ENCODE measurements at regions not wholly inside any gene's neighbourhood (a gene's known extent, or its start where the extent isn't known, plus 50 kb on each side); places are given as distances from the start of the nearest gene placed in this dataset.

- H3K79me2 ChIP-seq (ENCODE audit: control insufficient read depth, insufficient read depth, low read length) = no peaks in the 10 kb centered on the region
- H3K36me3 ChIP-seq (replicated peaks in 1 of 2; ENCODE audit: control extremely low read depth in 1 of 2, control insufficient read depth in 1 of 2, extremely low read depth in 1 of 2, insufficient read depth in 2 of 2, low read length in 1 of 2) = no peaks in the 10 kb centered on the region
- Mint-ChIP-seq H3K4me3 (peak overlapping the region; percentile 44), H3K27me3 (peaks cover 4% of the 10 kb centered on the region), H3K27ac (peak overlapping the region; percentile 59), H3K4me1 (peaks cover 8% of the 10 kb centered on the region), H3K9me3 (ENCODE audit: insufficient read depth) (no peaks in the 10 kb centered on the region)
- H3K27ac ChIP-seq (ENCODE audit: low read length in 2 of 2) = peak overlapping the region in 1 of 2 donors; percentile 14
- ATAC-seq (ENCODE audit: low read depth) = peak; percentile 45
- 14% methylated on average over 2 of the region's 4 CpGs for WGBS (ENCODE audit: insufficient coverage)
- H3K9ac ChIP-seq (ENCODE audit: low read length) = peak overlapping the region; percentile 28
- peaks cover 8% of the 10 kb centered on the region in 2 donors for H3K4me1 ChIP-seq (ENCODE audit: control insufficient read depth in 2 of 2, insufficient read depth in 2 of 2, low read length in 2 of 2)
- peak overlapping the region; percentile 79 for H2AFZ ChIP-seq (ENCODE audit: insufficient read depth, low read depth, low read length, poor library complexity, severe bottlenecking)
- peak; percentile 32 for DNase-seq
- intact Hi-C loops (cut with micrococcal nuclease) = no loop called here
- ChIA-PET POLR2A (no interaction called here), CTCF (no interaction called here)
- no peaks in the 10 kb centered on the region for H4K20me1 ChIP-seq (ENCODE audit: control insufficient read depth, insufficient read depth, low read length, poor library complexity, severe bottlenecking)
- H3K27me3 ChIP-seq (replicated peaks in 1 of 4; ENCODE audit: control extremely low read depth in 1 of 4, control insufficient read depth in 3 of 4, insufficient read depth in 4 of 4, low read length in 3 of 4) = peaks cover 0 to 3% (median 0%) of the 10 kb centered on the region in 4 experiments
- H3K4me3 ChIP-seq (ENCODE audit: control extremely low read depth in 1 of 5, extremely low read depth in 1 of 5, insufficient read depth in 1 of 5, low read depth in 2 of 5, low read length in 4 of 5) = peak overlapping the region in 1 of 5 experiments; percentile 44
- TF ChIP-seq CTCF (IDR thresholded peaks at IDR 0.05) (no peak), EZH2 (IDR thresholded peaks at IDR 0.05; ENCODE audit: borderline replicate concordance, insufficient read depth, low read depth, low read length, poor library complexity, severe bottlenecking) (no peak)
- H3K4me2 ChIP-seq (replicated peaks; ENCODE audit: low read depth, low read length, poor library complexity, severe bottlenecking) = peak overlapping the region; percentile 50
- H3K9me3 ChIP-seq (ENCODE audit: control extremely low read depth in 1 of 3, control insufficient read depth in 2 of 3, insufficient read depth in 1 of 3, low read length in 2 of 3) = no peaks in the 10 kb centered on the region
Observed at GRCh38 chr2:46841621-46842020, 74.0 kb downstream of the MCFD2 start.

- CTCF ChIA-PET = no interaction called here
- H3K27me3 Mint-ChIP-seq = no peaks in the 10 kb centered on the region
- no peak overlapping the region for H3K9ac ChIP-seq (ENCODE audit: low read length)
Observed at GRCh38 chr2:46839045-46839444, 76.6 kb downstream of the MCFD2 start.

More at GRCh38 chr2:46839045-46839444, 76.6 kb downstream of the MCFD2 start:
- intact Hi-C loops (cut with micrococcal nuclease) = no loop called here
- 53% methylated on average over 3 of the region's 3 CpGs for WGBS (ENCODE audit: insufficient coverage)
- no peak for DNase-seq
- no peak overlapping the region for H3K4me2 ChIP-seq (replicated peaks; ENCODE audit: low read depth, low read length, poor library complexity, severe bottlenecking)
- H3K36me3 ChIP-seq (replicated peaks in 1 of 2; ENCODE audit: control extremely low read depth in 1 of 2, control insufficient read depth in 1 of 2, extremely low read depth in 1 of 2, insufficient read depth in 2 of 2, low read length in 1 of 2) = no peaks in the 10 kb centered on the region
- H2AFZ ChIP-seq (ENCODE audit: insufficient read depth, low read depth, low read length, poor library complexity, severe bottlenecking) = no peak overlapping the region
- H3K9me3 Mint-ChIP-seq (ENCODE audit: insufficient read depth) = no peaks in the 10 kb centered on the region
- no peak overlapping the region for H3K27ac Mint-ChIP-seq
- H4K20me1 ChIP-seq (ENCODE audit: control insufficient read depth, insufficient read depth, low read length, poor library complexity, severe bottlenecking) = no peaks in the 10 kb centered on the region
- H3K4me3 ChIP-seq (ENCODE audit: control extremely low read depth in 1 of 5, extremely low read depth in 1 of 5, insufficient read depth in 1 of 5, low read depth in 2 of 5, low read length in 4 of 5) = no peak overlapping the region
- TF ChIP-seq CTCF (IDR thresholded peaks at IDR 0.05) (no peak), EZH2 (IDR thresholded peaks at IDR 0.05; ENCODE audit: borderline replicate concordance, insufficient read depth, low read depth, low read length, poor library complexity, severe bottlenecking) (no peak)
- H3K4me3 Mint-ChIP-seq = no peak overlapping the region
- peaks cover 8% of the 10 kb centered on the region in 2 donors for H3K4me1 ChIP-seq (ENCODE audit: control insufficient read depth in 2 of 2, insufficient read depth in 2 of 2, low read length in 2 of 2)
- H3K4me1 Mint-ChIP-seq = peaks cover 8% of the 10 kb centered on the region
- POLR2A ChIA-PET = no interaction called here
- H3K79me2 ChIP-seq (ENCODE audit: control insufficient read depth, insufficient read depth, low read length) = no peaks in the 10 kb centered on the region
- peaks cover 0 to 2% (median 0%) of the 10 kb centered on the region in 3 donors for H3K9me3 ChIP-seq (ENCODE audit: control extremely low read depth in 1 of 3, control insufficient read depth in 2 of 3, insufficient read depth in 1 of 3, low read length in 2 of 3)
- no peak overlapping the region for H3K27ac ChIP-seq (ENCODE audit: low read length in 2 of 2)
- ATAC-seq (ENCODE audit: low read depth) = no peak
- H3K27me3 ChIP-seq (replicated peaks in 1 of 4; ENCODE audit: control extremely low read depth in 1 of 4, control insufficient read depth in 3 of 4, insufficient read depth in 4 of 4, low read length in 3 of 4) = no peaks in the 10 kb centered on the region
